Spleen (tissue), 11 donors: ENCODE measurements at regions not wholly inside any gene's neighbourhood (a gene's known extent, or its start where the extent isn't known, plus 50 kb on each side); places are given as distances from the start of the nearest gene placed in this dataset.

ENCODE experiments used
- DNase-seq: peaks from one replicate; pipeline ENCODE4 v3.0.0-alpha.2; 2020
- H3K27ac ChIP-seq, 8 donors: fragments of 200-600 bp; sonication (generic) in 7 of 8; 1 replicate in 4 of 8; 2 replicates in 4 of 8; pipeline versions ENCODE4 v1.5.0 to v1.8.0; 2016 to 2021; ENCODE audit warnings: inconsistent platforms in 4 of 8, mild to moderate bottlenecking in 4 of 8, moderate library complexity in 1 of 8
- H3K27me3 ChIP-seq, 7 donors: fragments of 200-600 bp; sonication (generic) in 6 of 7; replicated peaks in 1 of 7; 1 replicate in 4 of 7; 2 replicates in 3 of 7; pipeline versions ENCODE4 v1.5.0 to v1.8.0; 2016 to 2021; ENCODE audit warnings: inconsistent platforms in 3 of 7, mild to moderate bottlenecking in 1 of 7
- H3K36me3 ChIP-seq, 6 donors: fragments of 200-600 bp; sonication (generic) in 5 of 6; 1 replicate in 4 of 6; 2 replicates in 2 of 6; pipeline versions ENCODE4 v1.5.0 to v1.8.0; 2016 to 2021; ENCODE audit warnings: inconsistent platforms in 2 of 6
- H3K4me1 ChIP-seq, 6 donors: fragments of 200-600 bp; sonication (generic) in 5 of 6; 1 replicate in 3 of 6; 2 replicates in 3 of 6; pipeline versions ENCODE4 v1.5.0 to v1.8.0; 2016 to 2021; ENCODE audit warnings: inconsistent platforms in 3 of 6
- H3K4me3 ChIP-seq, 8 donors: fragments of 200-600 bp; sonication (generic) in 7 of 8; 1 replicate in 4 of 8; 2 replicates in 4 of 8; pipeline versions ENCODE4 v1.5.0 to v1.8.0; 2016 to 2021; ENCODE audit warnings: inconsistent platforms in 4 of 8, mild to moderate bottlenecking in 4 of 8, moderate library complexity in 2 of 8
- H3K9me3 ChIP-seq, 8 donors: fragments of 200-600 bp; sonication (generic) in 7 of 8; 1 replicate in 4 of 8; 2 replicates in 4 of 8; pipeline versions ENCODE4 v1.5.0 to v1.8.0; 2016 to 2021; ENCODE audit warnings: inconsistent platforms in 4 of 8
- POLR2A ChIP-seq, 3 donors: fragments of 450-650 bp; IDR thresholded peaks; one replicate each; pipeline ENCODE4 v1.5.1; 2017; ENCODE audit warnings: antibody characterized with exemption in 3 of 3, mild to moderate bottlenecking in 1 of 3
- POLR2AphosphoS5 ChIP-seq, 3 donors: sonication (generic); formaldehyde crosslinking; IDR thresholded peaks; one replicate each; pipeline ENCODE4 v1.5.1; 2017; ENCODE audit warnings: antibody characterized with exemption in 3 of 3
- WGBS, 5 donors: extraction: QIAGEN DNeasy Blood & Tissue Kit in 3 of 5; methylation state at CpG; one replicate each; pipeline versions ENCODE4 v1.1.5 to v1.1.7; 2013 to 2018; 5-methylcytosine and 5-hydroxymethylcytosine counted together
- intact Hi-C: fragments of 100-400 bp; cut with DNase I; formaldehyde crosslinking; loops from one replicate; pipeline ENCODE4 v1.15.0; 2023; ENCODE audit warnings: low total_unique reads
- TF ChIP-seq, protein P1 (sequence below), 11 experiments: fragments of 200-600 bp in 7 of 11; fragments of 450-650 bp in 4 of 11; sonication (generic) in 4 of 11; IDR thresholded peaks in 8 of 11; conservative IDR thresholded peaks in 3 of 11; 1 replicate in 7 of 11; 2 replicates in 4 of 11; pipeline versions ENCODE4 v1.4.0 to v1.8.0; 2016 to 2021; ENCODE audit warnings: antibody characterized with exemption in 11 of 11, inconsistent platforms in 4 of 11, mild to moderate bottlenecking in 1 of 11
- donor health status: healthy with polysubstance abuse.
- donor health status: DM: no; HTN: no; CAD: no; lungs with moderate emphysema.
- donor health status: DM: no; HTN: no; CAD: no.
- donor health status: Bipolar disorder and iron deficiency.
- donor health status: healthy.
- donor health status: DM: no; HTN: no; CAD: no.
- donor health status: DM: yes; HTN: yes; CAD: no.

- Histone ChIP-seq H3K4me3 (no peak overlapping the region), H3K27ac (no peak overlapping the region), H3K36me3 (no peaks in the 10 kb centered on the region), H3K27me3 (no peaks in the 10 kb centered on the region), H3K9me3 (peaks cover 0 to under 1% (median 0%) of the 10 kb centered on the region in 8 donors), H3K4me1 (no peaks in the 10 kb centered on the region)
- no peak for DNase-seq
- TF ChIP-seq, protein P1, sequence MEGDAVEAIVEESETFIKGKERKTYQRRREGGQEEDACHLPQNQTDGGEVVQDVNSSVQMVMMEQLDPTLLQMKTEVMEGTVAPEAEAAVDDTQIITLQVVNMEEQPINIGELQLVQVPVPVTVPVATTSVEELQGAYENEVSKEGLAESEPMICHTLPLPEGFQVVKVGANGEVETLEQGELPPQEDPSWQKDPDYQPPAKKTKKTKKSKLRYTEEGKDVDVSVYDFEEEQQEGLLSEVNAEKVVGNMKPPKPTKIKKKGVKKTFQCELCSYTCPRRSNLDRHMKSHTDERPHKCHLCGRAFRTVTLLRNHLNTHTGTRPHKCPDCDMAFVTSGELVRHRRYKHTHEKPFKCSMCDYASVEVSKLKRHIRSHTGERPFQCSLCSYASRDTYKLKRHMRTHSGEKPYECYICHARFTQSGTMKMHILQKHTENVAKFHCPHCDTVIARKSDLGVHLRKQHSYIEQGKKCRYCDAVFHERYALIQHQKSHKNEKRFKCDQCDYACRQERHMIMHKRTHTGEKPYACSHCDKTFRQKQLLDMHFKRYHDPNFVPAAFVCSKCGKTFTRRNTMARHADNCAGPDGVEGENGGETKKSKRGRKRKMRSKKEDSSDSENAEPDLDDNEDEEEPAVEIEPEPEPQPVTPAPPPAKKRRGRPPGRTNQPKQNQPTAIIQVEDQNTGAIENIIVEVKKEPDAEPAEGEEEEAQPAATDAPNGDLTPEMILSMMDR (IDR thresholded peaks at IDR 0.05 in 8 of 11, conservative IDR thresholded peaks at IDR 0.05 in 3 of 11) = no peak
- TF ChIP-seq POLR2A (IDR thresholded peaks at IDR 0.05) (no peak), POLR2AphosphoS5 (IDR thresholded peaks at IDR 0.05) (no peak)
- intact Hi-C loops = no loop called here
- WGBS, 5 donors = 64 to 82% (median 79%) methylated on average over 3 of the region's 3 CpGs
These were observed 932.5 kb upstream of the MIR17HG start for GRCh38 chr13:90414691-90415596.

DNA sequence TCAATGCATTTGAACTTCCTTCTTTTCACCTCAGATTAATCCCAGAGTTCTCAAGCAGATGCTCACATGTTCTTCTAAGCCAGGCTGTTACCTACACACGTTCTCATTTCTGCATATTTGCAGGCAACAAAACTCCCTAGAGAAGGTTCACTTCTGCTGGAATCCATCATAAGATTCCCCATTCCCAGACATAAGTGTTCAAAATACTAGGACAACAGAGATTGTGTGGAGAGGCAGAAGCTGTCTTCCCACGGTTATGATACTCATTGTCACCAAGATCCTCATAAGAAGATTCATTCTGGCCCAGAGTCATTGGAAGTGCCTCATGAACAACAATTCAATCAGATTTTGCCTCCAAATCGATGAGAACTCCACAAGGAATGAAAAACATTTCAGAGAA, 931.6 kb upstream of the MIR17HG start:
- Histone ChIP-seq H3K27me3 (no peaks in the 10 kb centered on the region), H3K27ac (peak overlapping the region in 1 of 8 donors; percentile 18), H3K36me3 (no peaks in the 10 kb centered on the region), H3K4me1 (no peaks in the 10 kb centered on the region), H3K4me3 (no peak overlapping the region), H3K9me3 (peaks cover 0 to 9% (median 0%) of the 10 kb centered on the region in 8 donors)
- DNase-seq = no peak
- intact Hi-C loops = no loop called here
- TF ChIP-seq POLR2A (IDR thresholded peaks at IDR 0.05) = no peak
- TF ChIP-seq POLR2AphosphoS5 (IDR thresholded peaks at IDR 0.05) = no peak
- 61 to 77% (median 69%) methylated on average over 3 of the region's 3 CpGs for WGBS, 5 donors

DNA sequence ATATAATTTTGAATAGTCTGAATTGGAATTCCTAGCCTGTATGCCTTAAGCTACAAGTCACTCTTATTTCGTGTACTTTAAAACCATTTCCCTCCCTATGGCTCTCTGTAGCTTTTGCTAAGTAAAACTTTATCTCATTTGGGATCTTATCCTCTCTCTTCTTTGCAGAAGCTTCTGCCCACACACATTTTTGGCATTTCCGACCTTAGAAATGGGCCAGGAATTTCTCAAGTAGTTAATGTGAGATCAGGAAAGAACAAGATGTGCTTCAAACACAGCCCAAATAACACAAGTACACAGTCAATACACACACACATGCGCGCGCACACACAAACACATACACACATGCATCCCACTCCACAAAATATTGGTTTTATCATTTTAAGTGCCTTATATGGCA, 931.0 kb upstream of the MIR17HG start:
- WGBS, 5 donors = 76 to 84% (median 81%) methylated on average over 5 of the region's 5 CpGs

DNA sequence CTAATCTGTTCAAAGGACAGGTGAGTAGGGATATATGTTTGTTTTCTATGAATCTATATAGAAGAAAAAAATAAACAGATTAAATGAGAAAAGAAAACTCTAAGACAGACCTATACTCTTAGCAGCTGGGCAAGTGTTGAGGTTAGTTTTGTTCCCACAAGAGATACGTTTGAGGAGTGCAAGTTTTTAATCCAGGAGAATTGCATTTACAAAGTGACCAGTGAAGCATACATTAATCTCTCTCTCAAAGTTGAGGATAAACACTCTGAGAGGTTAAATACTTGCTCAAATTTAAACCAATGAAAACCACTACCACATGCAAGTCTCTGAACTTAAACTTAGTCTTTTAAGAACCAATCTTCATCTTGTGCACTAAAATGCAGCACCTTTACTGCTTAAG, 930.5 kb upstream of the MIR17HG start:
- WGBS, 5 donors = 67 to 89% (median 71%) methylated on average over 1 of the region's 1 CpG
- no peak for DNase-seq
- Histone ChIP-seq H3K27ac (no peak overlapping the region), H3K27me3 (no peaks in the 10 kb centered on the region), H3K36me3 (no peaks in the 10 kb centered on the region), H3K4me3 (no peak overlapping the region), H3K4me1 (no peaks in the 10 kb centered on the region), H3K9me3 (peaks cover 0 to 9% (median 0%) of the 10 kb centered on the region in 8 donors)
- no peak for TF ChIP-seq POLR2AphosphoS5 (IDR thresholded peaks at IDR 0.05)
- intact Hi-C loops = no loop called here

More for the DNA sequence above, 931.0 kb upstream of the MIR17HG start:
- peaks cover 0 to 9% (median 0%) of the 10 kb centered on the region in 8 donors for H3K9me3 ChIP-seq
- H3K4me3 ChIP-seq = no peak overlapping the region
- H3K27me3 ChIP-seq = no peaks in the 10 kb centered on the region
- intact Hi-C loops = no loop called here
- DNase-seq = no peak
- TF ChIP-seq POLR2A (IDR thresholded peaks at IDR 0.05) = no peak
- H3K27ac ChIP-seq = no peak overlapping the region
- no peaks in the 10 kb centered on the region for H3K36me3 ChIP-seq
- H3K4me1 ChIP-seq = no peaks in the 10 kb centered on the region

- WGBS, 5 donors = 77 to 87% (median 81%) methylated on average over 2 of the region's 2 CpGs
- Histone ChIP-seq H3K27ac (no peak overlapping the region), H3K9me3 (peaks cover 0 to 9% (median 0%) of the 10 kb centered on the region in 8 donors), H3K4me1 (no peaks in the 10 kb centered on the region), H3K4me3 (no peak overlapping the region), H3K36me3 (no peaks in the 10 kb centered on the region), H3K27me3 (no peaks in the 10 kb centered on the region)
- intact Hi-C loops = no loop called here
- no peak for TF ChIP-seq POLR2A (IDR thresholded peaks at IDR 0.05)
- TF ChIP-seq, protein P1 (IDR thresholded peaks at IDR 0.05 in 8 of 11, conservative IDR thresholded peaks at IDR 0.05 in 3 of 11) = no peak
- no peak for TF ChIP-seq POLR2AphosphoS5 (IDR thresholded peaks at IDR 0.05)
- no peak for DNase-seq
These were observed 926.8 kb upstream of the MIR17HG start for GRCh38 chr13:90420683-90421082.
